ENCODE measurements at regions not wholly inside any gene's neighbourhood (a gene's known extent, or its start where the extent isn't known, plus 50 kb on each side); places are given as distances from the start of the nearest gene placed in this dataset.

GRCh38 chr16:17812771-17813170 lies 342.0 kb upstream of the XYLT1 start:
- TF ChIP-seq, protein P1, sequence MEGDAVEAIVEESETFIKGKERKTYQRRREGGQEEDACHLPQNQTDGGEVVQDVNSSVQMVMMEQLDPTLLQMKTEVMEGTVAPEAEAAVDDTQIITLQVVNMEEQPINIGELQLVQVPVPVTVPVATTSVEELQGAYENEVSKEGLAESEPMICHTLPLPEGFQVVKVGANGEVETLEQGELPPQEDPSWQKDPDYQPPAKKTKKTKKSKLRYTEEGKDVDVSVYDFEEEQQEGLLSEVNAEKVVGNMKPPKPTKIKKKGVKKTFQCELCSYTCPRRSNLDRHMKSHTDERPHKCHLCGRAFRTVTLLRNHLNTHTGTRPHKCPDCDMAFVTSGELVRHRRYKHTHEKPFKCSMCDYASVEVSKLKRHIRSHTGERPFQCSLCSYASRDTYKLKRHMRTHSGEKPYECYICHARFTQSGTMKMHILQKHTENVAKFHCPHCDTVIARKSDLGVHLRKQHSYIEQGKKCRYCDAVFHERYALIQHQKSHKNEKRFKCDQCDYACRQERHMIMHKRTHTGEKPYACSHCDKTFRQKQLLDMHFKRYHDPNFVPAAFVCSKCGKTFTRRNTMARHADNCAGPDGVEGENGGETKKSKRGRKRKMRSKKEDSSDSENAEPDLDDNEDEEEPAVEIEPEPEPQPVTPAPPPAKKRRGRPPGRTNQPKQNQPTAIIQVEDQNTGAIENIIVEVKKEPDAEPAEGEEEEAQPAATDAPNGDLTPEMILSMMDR (IDR thresholded peaks at IDR 0.05) = no peak
- TF ChIP-seq MAX (CRISPR knock-in tag; IDR thresholded peaks at IDR 0.05) (no peak), E2F5 (CRISPR knock-in tag; IDR thresholded peaks at IDR 0.05) (no peak), ZNF512 (CRISPR knock-in tag; IDR thresholded peaks at IDR 0.05; ENCODE audit: borderline replicate concordance) (no peak), NR1H2 (CRISPR knock-in tag; IDR thresholded peaks at IDR 0.05) (no peak), NR3C1 (CRISPR knock-in tag; conservative IDR thresholded peaks at IDR 0.05; ENCODE audit: low read depth) (no peak), ATF1 (CRISPR knock-in tag; IDR thresholded peaks at IDR 0.05) (no peak), JUN (CRISPR knock-in tag; IDR thresholded peaks at IDR 0.05) (no peak), CREB1 (CRISPR knock-in tag; IDR thresholded peaks at IDR 0.05) (no peak), GABPB1 (CRISPR knock-in tag; IDR thresholded peaks at IDR 0.05) (no peak), NFE2L1 (CRISPR knock-in tag; IDR thresholded peaks at IDR 0.05) (no peak), SMAD4 (CRISPR knock-in tag; IDR thresholded peaks at IDR 0.05) (no peak)
- TF ChIP-seq, protein P2, sequence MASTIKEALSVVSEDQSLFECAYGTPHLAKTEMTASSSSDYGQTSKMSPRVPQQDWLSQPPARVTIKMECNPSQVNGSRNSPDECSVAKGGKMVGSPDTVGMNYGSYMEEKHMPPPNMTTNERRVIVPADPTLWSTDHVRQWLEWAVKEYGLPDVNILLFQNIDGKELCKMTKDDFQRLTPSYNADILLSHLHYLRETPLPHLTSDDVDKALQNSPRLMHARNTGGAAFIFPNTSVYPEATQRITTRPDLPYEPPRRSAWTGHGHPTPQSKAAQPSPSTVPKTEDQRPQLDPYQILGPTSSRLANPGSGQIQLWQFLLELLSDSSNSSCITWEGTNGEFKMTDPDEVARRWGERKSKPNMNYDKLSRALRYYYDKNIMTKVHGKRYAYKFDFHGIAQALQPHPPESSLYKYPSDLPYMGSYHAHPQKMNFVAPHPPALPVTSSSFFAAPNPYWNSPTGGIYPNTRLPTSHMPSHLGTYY (CRISPR knock-in tag; IDR thresholded peaks at IDR 0.05) = no peak
- TF ChIP-seq, protein P3, sequence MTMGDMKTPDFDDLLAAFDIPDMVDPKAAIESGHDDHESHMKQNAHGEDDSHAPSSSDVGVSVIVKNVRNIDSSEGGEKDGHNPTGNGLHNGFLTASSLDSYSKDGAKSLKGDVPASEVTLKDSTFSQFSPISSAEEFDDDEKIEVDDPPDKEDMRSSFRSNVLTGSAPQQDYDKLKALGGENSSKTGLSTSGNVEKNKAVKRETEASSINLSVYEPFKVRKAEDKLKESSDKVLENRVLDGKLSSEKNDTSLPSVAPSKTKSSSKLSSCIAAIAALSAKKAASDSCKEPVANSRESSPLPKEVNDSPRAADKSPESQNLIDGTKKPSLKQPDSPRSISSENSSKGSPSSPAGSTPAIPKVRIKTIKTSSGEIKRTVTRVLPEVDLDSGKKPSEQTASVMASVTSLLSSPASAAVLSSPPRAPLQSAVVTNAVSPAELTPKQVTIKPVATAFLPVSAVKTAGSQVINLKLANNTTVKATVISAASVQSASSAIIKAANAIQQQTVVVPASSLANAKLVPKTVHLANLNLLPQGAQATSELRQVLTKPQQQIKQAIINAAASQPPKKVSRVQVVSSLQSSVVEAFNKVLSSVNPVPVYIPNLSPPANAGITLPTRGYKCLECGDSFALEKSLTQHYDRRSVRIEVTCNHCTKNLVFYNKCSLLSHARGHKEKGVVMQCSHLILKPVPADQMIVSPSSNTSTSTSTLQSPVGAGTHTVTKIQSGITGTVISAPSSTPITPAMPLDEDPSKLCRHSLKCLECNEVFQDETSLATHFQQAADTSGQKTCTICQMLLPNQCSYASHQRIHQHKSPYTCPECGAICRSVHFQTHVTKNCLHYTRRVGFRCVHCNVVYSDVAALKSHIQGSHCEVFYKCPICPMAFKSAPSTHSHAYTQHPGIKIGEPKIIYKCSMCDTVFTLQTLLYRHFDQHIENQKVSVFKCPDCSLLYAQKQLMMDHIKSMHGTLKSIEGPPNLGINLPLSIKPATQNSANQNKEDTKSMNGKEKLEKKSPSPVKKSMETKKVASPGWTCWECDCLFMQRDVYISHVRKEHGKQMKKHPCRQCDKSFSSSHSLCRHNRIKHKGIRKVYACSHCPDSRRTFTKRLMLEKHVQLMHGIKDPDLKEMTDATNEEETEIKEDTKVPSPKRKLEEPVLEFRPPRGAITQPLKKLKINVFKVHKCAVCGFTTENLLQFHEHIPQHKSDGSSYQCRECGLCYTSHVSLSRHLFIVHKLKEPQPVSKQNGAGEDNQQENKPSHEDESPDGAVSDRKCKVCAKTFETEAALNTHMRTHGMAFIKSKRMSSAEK (CRISPR knock-in tag; IDR thresholded peaks at IDR 0.05; ENCODE audit: borderline replicate concordance) = no peak

Data from WTC11 (cell line).